H1 (cell line): ENCODE measurements at regions not wholly inside any gene's neighbourhood (a gene's known extent, or its start where the extent isn't known, plus 50 kb on each side); places are given as distances from the start of the nearest gene placed in this dataset.

Experiments used
- ASH2L ChIP-seq: fragments of 200-600, 300-600 bp; sonication (generic); IDR thresholded peaks from one replicate; pipeline ENCODE4 v1.7.1; 2017; ENCODE audit warnings: low read length
- CREB1 ChIP-seq: IDR thresholded peaks from 2 replicates; pipeline ENCODE4 v1.6.1; 2012; ENCODE audit warnings: inconsistent platforms
- FOSL1 ChIP-seq: IDR thresholded peaks from 2 replicates; pipeline ENCODE4 v1.6.1; 2011; ENCODE audit warnings: mild to moderate bottlenecking, low read depth, low read length, moderate library complexity; ENCODE audit not compliant: insufficient read depth
- NRF1 ChIP-seq: IDR thresholded peaks from 2 replicates; pipeline ENCODE4 v1.6.1; 2011; ENCODE audit warnings: mild to moderate bottlenecking, low read depth, low read length, improper control_type of control experiment
- POU5F1 ChIP-seq: IDR thresholded peaks from 2 replicates; pipeline ENCODE4 v1.6.1; 2011; ENCODE audit warnings: low read depth, mild to moderate bottlenecking, low read length, moderate library complexity
- RNF2 ChIP-seq: fragments of 200-900, 300-1000 bp; sonication (generic); IDR thresholded peaks from 2 replicates; pipeline ENCODE4 v1.7.1; 2016; ENCODE audit warnings: borderline replicate concordance, low read depth, mild to moderate bottlenecking, antibody characterized with exemption, low read length; ENCODE audit not compliant: poor library complexity, severe bottlenecking; ENCODE audit errors: missing control alignments
- SIRT6 ChIP-seq: IDR thresholded peaks from one replicate; pipeline ENCODE4 v1.7.1; 2012; ENCODE audit warnings: low read length, inconsistent platforms
- SIX5 ChIP-seq: IDR thresholded peaks from 2 replicates; pipeline ENCODE4 v1.6.1; 2011; ENCODE audit warnings: mild to moderate bottlenecking, low read depth, low read length
- SUZ12 ChIP-seq: fragments of 200-600 bp; sonication (generic); IDR thresholded peaks from 2 replicates; pipeline ENCODE4 v1.6.1; 2012; ENCODE audit warnings: mild to moderate bottlenecking, inconsistent platforms, low read length, moderate library complexity, mixed read lengths
- TAF1 ChIP-seq: IDR thresholded peaks from 2 replicates; pipeline ENCODE4 v1.6.1; 2011; ENCODE audit warnings: mild to moderate bottlenecking, low read depth, low read length
- ZNF274 ChIP-seq: IDR thresholded peaks from 2 replicates; pipeline ENCODE4 v1.7.0; 2012; ENCODE audit warnings: low read length, borderline replicate concordance; ENCODE audit errors: extremely low read depth
- TF ChIP-seq, protein P1 (sequence below): fragments of 300-600 bp; sonication (generic); IDR thresholded peaks from 2 replicates; pipeline ENCODE4 v1.7.1; 2012; ENCODE audit warnings: low read length, moderate library complexity, mild to moderate bottlenecking, inconsistent platforms; ENCODE audit not compliant: insufficient replicate concordance

- TF ChIP-seq FOSL1 = no peak
- TF ChIP-seq SUZ12 = no peak
- peak; percentile 32 for TF ChIP-seq ASH2L
- TF ChIP-seq POU5F1 = no peak
- no peak for TF ChIP-seq RNF2
- no peak for TF ChIP-seq CREB1
- TF ChIP-seq, protein P1, sequence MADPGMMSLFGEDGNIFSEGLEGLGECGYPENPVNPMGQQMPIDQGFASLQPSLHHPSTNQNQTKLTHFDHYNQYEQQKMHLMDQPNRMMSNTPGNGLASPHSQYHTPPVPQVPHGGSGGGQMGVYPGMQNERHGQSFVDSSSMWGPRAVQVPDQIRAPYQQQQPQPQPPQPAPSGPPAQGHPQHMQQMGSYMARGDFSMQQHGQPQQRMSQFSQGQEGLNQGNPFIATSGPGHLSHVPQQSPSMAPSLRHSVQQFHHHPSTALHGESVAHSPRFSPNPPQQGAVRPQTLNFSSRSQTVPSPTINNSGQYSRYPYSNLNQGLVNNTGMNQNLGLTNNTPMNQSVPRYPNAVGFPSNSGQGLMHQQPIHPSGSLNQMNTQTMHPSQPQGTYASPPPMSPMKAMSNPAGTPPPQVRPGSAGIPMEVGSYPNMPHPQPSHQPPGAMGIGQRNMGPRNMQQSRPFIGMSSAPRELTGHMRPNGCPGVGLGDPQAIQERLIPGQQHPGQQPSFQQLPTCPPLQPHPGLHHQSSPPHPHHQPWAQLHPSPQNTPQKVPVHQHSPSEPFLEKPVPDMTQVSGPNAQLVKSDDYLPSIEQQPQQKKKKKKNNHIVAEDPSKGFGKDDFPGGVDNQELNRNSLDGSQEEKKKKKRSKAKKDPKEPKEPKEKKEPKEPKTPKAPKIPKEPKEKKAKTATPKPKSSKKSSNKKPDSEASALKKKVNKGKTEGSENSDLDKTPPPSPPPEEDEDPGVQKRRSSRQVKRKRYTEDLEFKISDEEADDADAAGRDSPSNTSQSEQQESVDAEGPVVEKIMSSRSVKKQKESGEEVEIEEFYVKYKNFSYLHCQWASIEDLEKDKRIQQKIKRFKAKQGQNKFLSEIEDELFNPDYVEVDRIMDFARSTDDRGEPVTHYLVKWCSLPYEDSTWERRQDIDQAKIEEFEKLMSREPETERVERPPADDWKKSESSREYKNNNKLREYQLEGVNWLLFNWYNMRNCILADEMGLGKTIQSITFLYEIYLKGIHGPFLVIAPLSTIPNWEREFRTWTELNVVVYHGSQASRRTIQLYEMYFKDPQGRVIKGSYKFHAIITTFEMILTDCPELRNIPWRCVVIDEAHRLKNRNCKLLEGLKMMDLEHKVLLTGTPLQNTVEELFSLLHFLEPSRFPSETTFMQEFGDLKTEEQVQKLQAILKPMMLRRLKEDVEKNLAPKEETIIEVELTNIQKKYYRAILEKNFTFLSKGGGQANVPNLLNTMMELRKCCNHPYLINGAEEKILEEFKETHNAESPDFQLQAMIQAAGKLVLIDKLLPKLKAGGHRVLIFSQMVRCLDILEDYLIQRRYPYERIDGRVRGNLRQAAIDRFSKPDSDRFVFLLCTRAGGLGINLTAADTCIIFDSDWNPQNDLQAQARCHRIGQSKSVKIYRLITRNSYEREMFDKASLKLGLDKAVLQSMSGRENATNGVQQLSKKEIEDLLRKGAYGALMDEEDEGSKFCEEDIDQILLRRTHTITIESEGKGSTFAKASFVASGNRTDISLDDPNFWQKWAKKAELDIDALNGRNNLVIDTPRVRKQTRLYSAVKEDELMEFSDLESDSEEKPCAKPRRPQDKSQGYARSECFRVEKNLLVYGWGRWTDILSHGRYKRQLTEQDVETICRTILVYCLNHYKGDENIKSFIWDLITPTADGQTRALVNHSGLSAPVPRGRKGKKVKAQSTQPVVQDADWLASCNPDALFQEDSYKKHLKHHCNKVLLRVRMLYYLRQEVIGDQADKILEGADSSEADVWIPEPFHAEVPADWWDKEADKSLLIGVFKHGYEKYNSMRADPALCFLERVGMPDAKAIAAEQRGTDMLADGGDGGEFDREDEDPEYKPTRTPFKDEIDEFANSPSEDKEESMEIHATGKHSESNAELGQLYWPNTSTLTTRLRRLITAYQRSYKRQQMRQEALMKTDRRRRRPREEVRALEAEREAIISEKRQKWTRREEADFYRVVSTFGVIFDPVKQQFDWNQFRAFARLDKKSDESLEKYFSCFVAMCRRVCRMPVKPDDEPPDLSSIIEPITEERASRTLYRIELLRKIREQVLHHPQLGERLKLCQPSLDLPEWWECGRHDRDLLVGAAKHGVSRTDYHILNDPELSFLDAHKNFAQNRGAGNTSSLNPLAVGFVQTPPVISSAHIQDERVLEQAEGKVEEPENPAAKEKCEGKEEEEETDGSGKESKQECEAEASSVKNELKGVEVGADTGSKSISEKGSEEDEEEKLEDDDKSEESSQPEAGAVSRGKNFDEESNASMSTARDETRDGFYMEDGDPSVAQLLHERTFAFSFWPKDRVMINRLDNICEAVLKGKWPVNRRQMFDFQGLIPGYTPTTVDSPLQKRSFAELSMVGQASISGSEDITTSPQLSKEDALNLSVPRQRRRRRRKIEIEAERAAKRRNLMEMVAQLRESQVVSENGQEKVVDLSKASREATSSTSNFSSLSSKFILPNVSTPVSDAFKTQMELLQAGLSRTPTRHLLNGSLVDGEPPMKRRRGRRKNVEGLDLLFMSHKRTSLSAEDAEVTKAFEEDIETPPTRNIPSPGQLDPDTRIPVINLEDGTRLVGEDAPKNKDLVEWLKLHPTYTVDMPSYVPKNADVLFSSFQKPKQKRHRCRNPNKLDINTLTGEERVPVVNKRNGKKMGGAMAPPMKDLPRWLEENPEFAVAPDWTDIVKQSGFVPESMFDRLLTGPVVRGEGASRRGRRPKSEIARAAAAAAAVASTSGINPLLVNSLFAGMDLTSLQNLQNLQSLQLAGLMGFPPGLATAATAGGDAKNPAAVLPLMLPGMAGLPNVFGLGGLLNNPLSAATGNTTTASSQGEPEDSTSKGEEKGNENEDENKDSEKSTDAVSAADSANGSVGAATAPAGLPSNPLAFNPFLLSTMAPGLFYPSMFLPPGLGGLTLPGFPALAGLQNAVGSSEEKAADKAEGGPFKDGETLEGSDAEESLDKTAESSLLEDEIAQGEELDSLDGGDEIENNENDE = peak; percentile 28
- no peak for TF ChIP-seq SIRT6
- TF ChIP-seq NRF1 = no peak
- no peak for TF ChIP-seq ZNF274
- no peak for TF ChIP-seq SIX5
- TF ChIP-seq TAF1 = 0 out of 2 replicates have a peak, but pooled peaks have one; percentile 34
Measured at GRCh38 chr12:77645966-77646598, 184.6 kb upstream of the NAV3 start (continued).
